Hippocampal formation (tissue), 2 donors: ENCODE measurements at regions not wholly inside any gene's neighbourhood (a gene's known extent, or its start where the extent isn't known, plus 50 kb on each side); places are given as distances from the start of the nearest gene placed in this dataset.

Experiments used
- DNase-seq, 2 donors: peaks; one replicate each; lab custom pipeline; 2025; lab: John Stamatoyannopoulos, UW

DNA sequence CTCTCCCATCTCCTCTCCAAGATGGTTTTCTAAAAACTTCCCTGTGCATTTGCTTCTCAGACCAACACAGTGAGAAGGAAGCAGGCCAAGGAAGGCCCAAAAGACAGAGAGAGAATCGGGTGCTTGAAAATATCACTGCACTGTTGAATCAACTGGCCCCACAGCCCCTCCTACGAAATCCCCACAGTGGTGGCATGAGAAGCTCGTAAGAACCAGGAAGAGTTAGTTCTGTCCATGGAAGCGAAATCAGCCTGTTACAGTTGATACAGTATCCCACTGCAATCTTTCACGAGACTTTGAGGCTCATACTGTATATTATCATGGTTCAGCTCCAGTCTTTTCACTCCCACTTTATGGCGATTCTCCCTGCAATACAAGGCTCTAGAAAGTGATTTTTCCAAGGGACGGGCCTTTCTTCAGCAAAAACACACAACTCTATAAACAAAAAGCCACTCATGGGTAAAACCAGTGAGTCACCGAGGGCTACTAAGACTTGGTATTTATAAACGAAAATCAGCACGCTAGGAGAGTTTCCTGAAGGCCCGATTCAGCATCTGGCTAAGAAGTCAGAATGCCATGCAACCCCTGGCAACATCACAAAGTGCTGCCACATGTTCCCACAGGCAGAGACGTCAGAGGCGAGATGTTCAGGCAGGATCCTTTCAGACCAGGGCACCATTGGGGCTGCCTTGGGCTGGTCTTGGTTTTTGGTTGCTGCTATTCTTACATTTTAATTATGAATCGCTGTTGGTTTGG lies 185.7 kb downstream of the IRX5 start:
- no peak for DNase-seq

GRCh38 chr16:55118701-55119260 lies 188.1 kb downstream of the IRX5 start:
- DNase-seq, result no peak

DNA sequence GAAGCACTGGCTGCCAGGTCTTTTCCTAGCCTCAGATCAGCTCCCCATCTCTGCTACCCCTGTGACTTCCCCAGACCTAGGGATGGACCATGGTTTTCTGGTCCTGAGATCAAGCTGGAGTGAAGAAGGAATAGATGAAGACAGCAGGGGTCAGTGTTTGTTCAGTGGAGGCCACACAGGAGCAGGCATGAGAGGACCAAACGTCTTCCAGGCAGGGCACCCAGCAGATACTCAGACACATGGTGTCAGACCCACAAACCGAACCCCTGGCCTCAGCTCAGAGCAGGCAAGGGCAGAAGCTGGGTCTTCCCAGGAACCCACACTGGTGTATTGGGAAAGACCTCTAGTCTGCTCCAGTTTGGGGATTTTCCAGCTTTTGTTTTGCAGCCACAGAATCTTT lies 189.7 kb downstream of the IRX5 start:
- DNase-seq, result no peak

- no peak for DNase-seq
These were observed 190.2 kb downstream of the IRX5 start for GRCh38 chr16:55120826-55121225.

- DNase-seq, result no peak
These were observed 193.0 kb downstream of the IRX5 start for GRCh38 chr16:55123652-55124051.

DNA sequence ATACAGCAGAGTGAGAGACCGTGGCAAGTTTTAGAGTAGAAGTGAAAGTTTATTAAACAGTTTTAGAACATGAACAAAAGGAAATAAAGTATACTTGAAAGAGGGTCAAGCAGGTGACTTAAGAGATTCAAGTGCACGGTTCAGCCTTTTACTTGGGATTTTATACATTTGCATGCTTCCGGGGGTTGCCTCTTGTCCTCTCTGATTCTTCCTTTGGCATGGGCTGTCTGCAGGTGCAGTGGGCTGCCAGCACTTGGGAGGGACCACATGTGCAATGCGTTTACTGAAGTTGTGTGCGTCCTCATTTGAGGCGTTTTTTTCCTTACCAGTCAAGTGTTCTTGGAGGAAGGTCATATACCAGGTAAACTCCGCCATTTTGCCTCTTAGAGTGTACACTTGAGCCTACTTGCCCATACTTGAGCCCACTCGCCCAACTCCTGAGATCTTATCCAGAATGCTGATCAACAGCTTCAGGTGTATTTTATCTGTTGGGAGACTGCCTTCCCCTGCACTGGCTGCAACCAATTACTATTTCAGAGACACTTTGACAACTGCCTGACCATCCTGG lies 195.2 kb downstream of the IRX5 start:
- no peak for DNase-seq

- no peak for DNase-seq
These were observed 195.8 kb downstream of the IRX5 start for GRCh38 chr16:55126456-55126855.

- no peak for DNase-seq
These were observed 193.5 kb upstream of the IRX6 start for GRCh38 chr16:55130456-55130855.

- no peak for DNase-seq
These were observed 193.1 kb upstream of the IRX6 start for GRCh38 chr16:55130911-55131310.

- no peak for DNase-seq
These were observed 190.3 kb upstream of the IRX6 start for GRCh38 chr16:55133654-55134053.

DNA sequence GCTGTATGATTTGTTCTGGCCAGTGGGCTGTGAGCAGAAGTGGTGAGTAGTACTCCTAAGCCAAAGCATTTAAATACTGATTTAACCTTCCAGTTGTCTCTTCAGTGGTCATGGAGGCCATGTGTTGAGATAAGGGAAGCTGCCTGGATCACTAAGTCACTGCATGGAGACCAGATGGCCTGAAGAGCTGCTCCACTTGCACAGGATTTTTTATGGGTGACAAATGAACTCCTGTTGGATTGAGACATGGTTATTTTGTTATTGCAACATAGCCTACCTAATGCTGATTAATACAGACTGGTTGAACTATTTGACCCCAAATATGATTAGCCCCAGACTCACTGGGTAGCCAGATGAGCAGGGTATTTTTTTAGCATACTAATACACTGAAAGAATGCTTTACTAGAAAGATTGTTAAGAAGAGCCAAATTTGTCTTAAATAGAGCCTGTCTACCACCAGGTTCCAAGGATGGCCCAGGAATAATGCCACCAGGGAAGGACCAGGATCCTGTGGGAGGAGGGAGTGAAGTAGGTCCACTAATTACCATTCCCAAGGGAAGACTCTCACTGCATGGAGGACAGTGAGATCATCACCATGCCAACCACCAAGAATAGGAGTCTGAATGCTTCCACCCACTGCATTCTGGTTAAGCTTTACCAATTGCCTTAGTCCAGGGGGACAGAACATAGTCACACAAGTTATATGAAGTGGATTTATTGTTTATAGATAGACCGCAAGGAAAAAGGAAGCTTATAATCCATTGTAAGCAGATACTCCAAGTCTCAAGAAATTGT lies 187.4 kb upstream of the IRX6 start:
- DNase-seq, result no peak

DNA sequence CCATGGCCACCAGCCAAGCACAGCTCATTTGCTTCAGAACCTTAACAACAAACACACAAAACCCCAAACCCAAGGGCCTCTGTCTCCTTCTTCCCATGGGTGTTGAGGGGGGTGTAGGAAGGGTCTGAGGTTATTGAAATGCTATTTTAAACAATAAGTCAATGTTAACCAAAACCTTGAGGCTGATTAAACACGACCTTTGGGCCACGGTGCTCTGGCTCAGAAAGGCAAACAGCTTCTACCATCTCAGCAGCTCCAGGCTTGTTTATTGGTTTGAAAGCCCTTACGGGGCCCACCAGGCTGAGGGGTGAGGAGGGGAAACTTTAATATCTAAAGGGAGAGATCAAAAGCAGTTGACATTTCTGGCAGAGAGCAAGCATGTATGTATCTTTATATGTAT lies 185.7 kb upstream of the IRX6 start:
- DNase-seq, result no peak

- no peak for DNase-seq
These were observed 181.6 kb upstream of the IRX6 start for GRCh38 chr16:55142405-55142804.

DNA sequence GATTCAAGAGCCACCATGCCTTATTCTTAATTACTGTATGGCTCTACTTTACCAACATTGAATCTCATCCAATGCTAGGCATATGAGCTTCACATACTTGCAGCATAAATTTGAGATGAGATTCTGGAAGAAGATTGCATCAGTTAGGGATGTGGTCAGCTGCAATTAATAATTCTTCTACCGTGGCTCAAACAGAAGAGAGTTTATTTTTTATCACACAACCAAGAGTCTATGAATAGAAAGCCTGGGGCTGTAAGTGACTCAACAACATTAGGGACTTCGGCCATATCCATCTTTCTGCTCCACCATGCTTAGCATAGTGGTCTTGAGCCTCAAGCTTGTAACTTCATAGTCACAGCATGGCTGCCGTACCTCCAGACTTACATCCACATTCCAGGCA lies 179.4 kb upstream of the IRX6 start:
- no peak for DNase-seq

DNA sequence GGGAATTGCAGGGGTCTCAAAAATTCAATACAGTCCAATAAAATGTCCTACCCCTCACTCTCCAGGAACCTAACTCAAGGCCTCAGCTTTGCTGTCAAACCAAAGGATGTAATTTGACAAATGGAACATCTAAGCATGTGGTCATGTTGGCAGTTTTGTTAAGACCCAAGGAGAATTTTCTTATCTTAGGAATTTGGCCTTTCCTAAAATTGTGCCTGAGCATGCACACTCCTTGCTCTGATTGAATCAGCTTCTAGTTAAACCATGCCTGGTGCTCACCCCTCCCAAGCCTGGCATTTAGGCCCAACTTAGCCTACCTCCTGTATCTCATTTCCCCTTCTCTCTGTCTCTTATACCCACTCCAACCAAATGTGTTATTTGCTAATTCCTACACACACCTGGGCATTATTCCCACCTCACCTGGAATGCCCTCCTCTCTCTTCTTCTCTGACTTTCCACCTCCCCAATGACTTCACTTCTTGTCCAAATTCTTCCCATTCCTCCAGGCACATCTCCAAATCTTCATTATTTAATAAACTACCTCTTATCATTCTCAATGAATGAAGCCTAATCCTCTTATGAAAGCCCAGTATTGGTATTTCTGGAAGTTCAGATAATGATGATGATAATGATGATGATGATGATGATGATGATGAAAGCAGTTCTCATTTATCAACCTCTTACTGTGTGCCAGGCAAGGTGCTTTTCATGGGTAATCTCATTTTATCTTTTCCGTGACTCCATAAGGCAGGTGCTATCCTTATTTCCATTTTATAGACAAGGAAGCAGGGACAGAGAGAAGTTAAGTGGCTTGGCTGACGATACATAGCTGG lies 178.0 kb upstream of the IRX6 start:
- DNase-seq, result no peak

GRCh38 chr16:55146966-55147365 lies 177.0 kb upstream of the IRX6 start:
- no peak for DNase-seq

DNA sequence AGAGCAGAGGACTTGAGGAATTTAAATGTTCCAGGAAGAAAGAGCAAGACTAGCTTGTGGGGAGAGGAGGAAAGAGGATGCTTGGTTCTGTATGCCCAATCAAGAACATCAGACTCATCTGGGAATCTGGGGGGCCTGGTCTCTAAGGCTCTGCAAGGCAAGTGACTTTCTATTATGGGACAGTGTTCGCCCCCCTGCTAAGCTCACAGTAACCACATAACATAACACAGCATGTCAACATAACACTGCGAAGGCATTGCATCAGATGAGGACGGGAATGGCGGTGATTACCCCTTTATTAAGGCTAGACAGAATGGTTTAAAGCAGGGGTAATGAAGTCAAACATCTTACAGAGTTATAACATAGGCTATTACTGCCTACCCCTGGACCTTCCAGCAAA lies 176.6 kb upstream of the IRX6 start:
- no peak for DNase-seq

DNA sequence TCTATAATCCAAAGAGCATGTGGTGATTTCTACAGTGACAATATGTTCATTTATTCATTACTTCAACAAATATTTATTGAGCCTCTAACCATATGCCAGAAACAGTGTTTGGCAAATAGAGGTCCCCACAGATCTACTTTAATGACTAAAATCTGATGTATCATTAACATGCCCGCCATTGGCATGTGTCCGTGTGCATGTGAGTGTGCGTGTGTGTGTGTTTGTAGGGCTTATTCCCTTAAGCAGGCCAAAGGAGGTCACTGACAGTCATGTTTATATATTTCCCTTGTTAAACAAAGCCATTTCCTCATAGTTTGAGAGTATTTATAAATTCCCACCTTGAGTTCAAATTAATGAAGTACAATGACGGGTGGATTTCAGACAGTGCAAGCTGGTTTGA lies 174.4 kb upstream of the IRX6 start:
- DNase-seq, result no peak

- no peak for DNase-seq
These were observed 172.3 kb upstream of the IRX6 start for GRCh38 chr16:55151561-55152305.

DNA sequence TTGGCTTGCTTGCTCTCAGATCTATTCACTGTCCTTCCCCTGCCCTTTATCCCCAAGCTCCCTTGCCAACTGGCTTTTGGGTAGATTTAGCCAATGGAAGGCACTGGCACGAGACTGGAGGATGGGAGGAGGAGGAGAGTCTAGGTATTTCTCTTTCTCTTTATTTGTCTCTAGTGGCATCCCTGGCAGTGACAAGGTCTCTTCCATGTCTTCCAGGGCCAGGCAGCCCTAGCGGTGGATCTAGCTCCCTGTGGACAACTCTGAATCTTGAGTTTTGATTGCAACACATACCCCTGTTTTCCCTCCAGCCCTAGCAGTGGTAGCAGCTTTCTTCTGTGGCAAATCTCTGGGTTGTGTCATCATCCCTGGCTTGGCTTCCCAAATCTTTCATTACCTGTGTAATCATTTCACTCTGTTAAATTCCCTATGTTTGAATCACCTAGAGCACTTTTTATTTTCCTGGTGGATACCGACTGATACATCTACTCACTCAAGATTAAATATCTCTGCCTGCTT lies 171.1 kb upstream of the IRX6 start:
- no peak for DNase-seq

DNA sequence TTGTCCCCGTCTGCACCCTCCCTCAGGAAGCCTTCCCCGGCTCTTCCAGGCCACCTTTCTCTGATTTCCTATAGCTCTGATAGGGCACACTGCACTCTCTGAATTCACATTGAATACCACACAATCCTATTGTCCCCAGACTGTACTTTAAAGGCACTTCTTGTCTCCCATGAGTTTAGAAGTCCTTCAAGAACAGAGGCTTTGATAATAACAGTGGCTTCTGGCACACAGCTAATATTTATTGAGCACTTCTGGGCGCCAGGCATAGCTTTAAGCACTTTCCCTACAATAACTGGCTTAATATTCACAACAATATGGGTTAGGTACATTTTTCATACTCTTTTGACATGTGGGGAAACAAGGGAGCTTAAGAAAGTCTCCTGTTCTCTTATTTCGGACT lies 169.7 kb upstream of the IRX6 start:
- no peak for DNase-seq
